ENCODE measurements at regions not wholly inside any gene's neighbourhood (a gene's known extent, or its start where the extent isn't known, plus 50 kb on each side); places are given as distances from the start of the nearest gene placed in this dataset.

DNA sequence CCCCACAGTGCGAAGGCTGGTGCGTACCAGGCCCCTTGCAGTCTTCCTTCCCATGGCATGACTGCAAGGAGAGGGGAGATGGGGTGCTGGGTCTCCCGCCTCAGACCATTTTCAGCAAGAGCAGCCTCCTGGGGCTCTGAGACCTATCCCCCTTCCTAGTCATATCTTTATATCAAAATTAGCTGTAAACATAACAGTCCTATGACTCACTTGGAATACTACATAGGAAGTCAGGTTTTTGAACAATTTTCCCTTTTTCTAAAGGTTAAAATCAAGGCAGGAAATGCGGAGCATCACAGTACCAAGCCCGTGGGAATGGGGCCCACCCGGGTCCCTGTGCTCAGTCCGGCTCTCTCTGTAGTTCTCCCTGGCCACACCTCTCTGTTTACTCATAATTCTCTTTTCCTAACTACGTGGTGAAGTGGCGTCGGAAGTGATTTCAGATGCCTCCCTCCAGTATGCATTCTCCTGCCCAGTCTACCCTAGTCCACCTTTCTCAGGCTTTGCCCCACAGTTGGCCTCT, 109.8 kb upstream of the TMEM170B start:
- no peak overlapping the region for H3K4me3 ChIP-seq (ENCODE audit: low read depth, low read length)
- peak overlapping the region; percentile 41 for H3K9ac ChIP-seq (ENCODE audit: low read length)

DNA sequence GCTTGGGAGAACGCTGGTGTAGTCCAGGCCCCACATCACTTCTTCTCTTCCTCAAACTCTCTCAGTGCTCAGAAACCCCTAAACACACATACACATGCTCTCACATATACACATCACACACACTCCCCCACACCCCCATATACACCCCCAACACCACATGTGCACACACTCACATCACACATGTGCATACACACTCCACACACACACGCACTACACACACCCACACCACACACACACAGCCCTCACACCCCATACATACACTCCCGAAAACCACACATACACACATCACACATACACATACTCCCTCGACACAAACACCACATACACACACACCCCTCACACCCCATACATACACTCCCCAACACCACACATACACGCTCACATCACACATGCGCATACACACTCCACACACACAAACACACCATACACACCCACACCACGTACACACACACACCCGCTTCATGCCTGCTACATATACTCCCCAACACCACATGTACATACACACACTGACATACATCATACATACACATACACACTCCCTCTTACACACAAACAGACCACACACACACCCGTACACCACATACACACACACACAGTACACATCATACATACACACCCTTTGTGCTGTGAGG, 110.3 kb upstream of the TMEM170B start:
- Histone ChIP-seq H3K9ac (ENCODE audit: low read length) (no peak overlapping the region), H3K9me3 (ENCODE audit: control insufficient read depth, insufficient read depth, low read depth, low read length) (no peaks in the 10 kb centered on the region)

More for the DNA sequence above, 109.8 kb upstream of the TMEM170B start:
- no peaks in the 10 kb centered on the region for H3K36me3 ChIP-seq (ENCODE audit: control insufficient read depth, insufficient read depth, low read length)
- no peaks in the 10 kb centered on the region for H3K27me3 ChIP-seq (ENCODE audit: control insufficient read depth, insufficient read depth, low read length)
- H3K27ac ChIP-seq (ENCODE audit: low read depth, low read length), result peak overlapping the region; percentile 20; the same call in 1 of the 2 replicates
- peaks cover 48% of the 10 kb centered on the region for H3K4me1 ChIP-seq (ENCODE audit: control insufficient read depth, insufficient read depth, low read length)
- no peaks in the 10 kb centered on the region for H3K9me3 ChIP-seq (ENCODE audit: control insufficient read depth, insufficient read depth, low read depth, low read length)

DNA sequence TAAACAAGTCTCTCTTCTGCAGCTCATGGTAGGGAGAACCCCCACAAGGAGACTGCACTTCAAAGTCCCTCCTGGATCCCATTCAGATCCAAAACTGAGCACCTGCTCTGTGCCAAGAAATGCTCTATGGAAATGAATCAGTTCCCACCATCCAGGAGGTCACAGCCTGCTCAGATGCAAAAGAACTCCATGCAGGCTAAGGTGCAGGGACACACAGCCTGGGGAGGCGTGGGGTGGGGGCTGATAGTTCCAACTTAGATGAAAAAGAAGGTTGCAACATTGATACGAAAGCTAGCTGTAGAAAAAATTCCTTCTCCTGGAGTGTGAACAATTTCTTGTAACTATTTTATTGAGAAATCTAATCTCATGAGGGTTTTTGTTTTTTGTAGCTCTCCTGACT, 111.0 kb upstream of the TMEM170B start:
- H3K27me3 ChIP-seq (ENCODE audit: control insufficient read depth, insufficient read depth, low read length), result no peaks in the 10 kb centered on the region
- H3K4me3 ChIP-seq (ENCODE audit: low read depth, low read length), result no peak overlapping the region
- H3K4me1 ChIP-seq (ENCODE audit: control insufficient read depth, insufficient read depth, low read length), result peaks cover 48% of the 10 kb centered on the region
- H3K36me3 ChIP-seq (ENCODE audit: control insufficient read depth, insufficient read depth, low read length), result no peaks in the 10 kb centered on the region
- no peak overlapping the region for H3K27ac ChIP-seq (ENCODE audit: low read depth, low read length)
- no peaks in the 10 kb centered on the region for H3K9me3 ChIP-seq (ENCODE audit: control insufficient read depth, insufficient read depth, low read depth, low read length)
- no peak overlapping the region for H3K9ac ChIP-seq (ENCODE audit: low read length)

More for the DNA sequence above, 110.3 kb upstream of the TMEM170B start:
- H3K36me3 ChIP-seq (ENCODE audit: control insufficient read depth, insufficient read depth, low read length), result no peaks in the 10 kb centered on the region
- no peak overlapping the region for H3K27ac ChIP-seq (ENCODE audit: low read depth, low read length)
- H3K4me1 ChIP-seq (ENCODE audit: control insufficient read depth, insufficient read depth, low read length), result peaks cover 48% of the 10 kb centered on the region
- no peak overlapping the region for H3K4me3 ChIP-seq (ENCODE audit: low read depth, low read length)
- no peaks in the 10 kb centered on the region for H3K27me3 ChIP-seq (ENCODE audit: control insufficient read depth, insufficient read depth, low read length)

DNA sequence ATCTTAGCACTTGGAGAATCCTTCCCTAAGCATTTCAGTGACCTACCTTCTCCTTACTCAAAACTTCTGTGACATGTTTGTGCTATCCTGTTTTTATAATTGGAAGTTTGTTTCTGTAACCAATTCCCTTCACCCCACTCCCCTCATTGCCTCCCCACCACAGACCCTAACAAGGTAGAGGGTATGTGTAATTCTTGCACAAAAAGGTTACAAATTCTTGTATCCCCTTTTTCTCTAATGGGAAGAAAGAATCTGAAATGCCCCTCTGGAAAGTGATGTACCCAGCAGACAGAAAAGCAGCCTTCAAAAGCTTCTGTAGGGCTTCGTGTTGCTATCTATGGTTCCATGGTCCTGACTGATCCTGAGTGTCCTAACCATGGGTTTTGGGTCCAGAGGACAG, 111.7 kb upstream of the TMEM170B start:
- Histone ChIP-seq H3K4me3 (ENCODE audit: low read depth, low read length) (no peak overlapping the region), H3K27ac (ENCODE audit: low read depth, low read length) (no peak overlapping the region), H3K9me3 (ENCODE audit: control insufficient read depth, insufficient read depth, low read depth, low read length) (no peaks in the 10 kb centered on the region), H3K9ac (ENCODE audit: low read length) (no peak overlapping the region), H3K36me3 (ENCODE audit: control insufficient read depth, insufficient read depth, low read length) (no peaks in the 10 kb centered on the region), H3K4me1 (ENCODE audit: control insufficient read depth, insufficient read depth, low read length) (peaks cover 48% of the 10 kb centered on the region), H3K27me3 (ENCODE audit: control insufficient read depth, insufficient read depth, low read length) (no peaks in the 10 kb centered on the region)

DNA sequence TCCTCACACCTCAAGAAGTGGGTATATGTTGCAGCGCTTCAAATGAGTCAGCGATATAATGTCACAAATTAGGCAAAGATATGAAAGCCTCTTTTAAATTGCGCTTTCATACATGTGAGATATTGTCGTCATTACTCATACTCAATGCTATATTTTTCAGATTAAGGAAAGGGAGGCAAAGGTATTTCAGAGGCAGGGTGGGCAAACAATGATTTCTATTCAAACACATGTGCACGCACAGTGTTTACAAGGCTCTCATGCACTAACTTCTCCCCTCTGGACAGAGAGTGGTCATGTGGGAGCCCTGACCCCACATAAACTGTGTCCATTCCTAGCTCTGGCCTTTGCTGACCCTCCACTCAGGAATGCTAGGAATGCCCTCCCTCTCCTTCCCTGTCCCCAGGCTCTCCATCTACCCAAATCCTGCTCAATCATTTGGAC, 112.1 kb upstream of the TMEM170B start:
- no peak overlapping the region for H3K4me3 ChIP-seq (ENCODE audit: low read depth, low read length)
- no peak overlapping the region for H3K9ac ChIP-seq (ENCODE audit: low read length)
- H3K4me1 ChIP-seq (ENCODE audit: control insufficient read depth, insufficient read depth, low read length), result peaks cover 48% of the 10 kb centered on the region
- H3K27ac ChIP-seq (ENCODE audit: low read depth, low read length), result no peak overlapping the region
- no peaks in the 10 kb centered on the region for H3K27me3 ChIP-seq (ENCODE audit: control insufficient read depth, insufficient read depth, low read length)
- H3K9me3 ChIP-seq (ENCODE audit: control insufficient read depth, insufficient read depth, low read depth, low read length), result no peaks in the 10 kb centered on the region
- no peaks in the 10 kb centered on the region for H3K36me3 ChIP-seq (ENCODE audit: control insufficient read depth, insufficient read depth, low read length)

DNA sequence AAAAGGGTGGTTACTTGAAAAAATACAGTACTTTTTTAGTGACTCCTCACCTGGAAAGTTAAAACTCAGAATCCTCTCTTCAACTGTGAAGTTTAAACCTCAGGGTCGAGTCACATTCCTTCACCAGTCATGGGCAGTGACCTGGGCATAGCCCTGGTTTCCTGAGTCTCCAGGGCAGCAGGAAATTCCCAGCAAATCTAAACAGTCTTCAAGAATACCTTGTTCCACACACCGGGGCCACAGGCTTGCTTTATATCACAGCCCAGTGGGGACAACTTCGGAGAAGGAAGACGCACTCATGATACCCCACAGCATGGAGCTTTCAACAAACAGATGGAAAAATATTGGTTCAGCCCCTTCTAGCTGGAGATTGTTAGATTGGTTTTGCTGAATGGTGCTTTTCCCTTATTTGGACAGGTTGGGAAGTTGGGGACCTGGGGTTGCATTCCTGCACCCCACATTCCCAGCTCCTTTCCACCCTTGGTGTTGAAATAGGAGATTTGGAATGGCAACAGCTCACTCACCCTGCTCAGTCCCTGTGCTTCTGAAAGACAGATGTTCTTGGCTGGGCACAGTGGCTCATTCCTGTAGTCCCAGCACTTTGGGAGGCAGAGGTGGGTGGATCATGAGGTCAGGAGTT, 113.0 kb upstream of the TMEM170B start:
- no peak overlapping the region for H3K4me3 ChIP-seq (ENCODE audit: low read depth, low read length)
- H3K36me3 ChIP-seq (ENCODE audit: control insufficient read depth, insufficient read depth, low read length), result no peaks in the 10 kb centered on the region
- no peaks in the 10 kb centered on the region; the same call in 1 of the 2 replicates for H3K9me3 ChIP-seq (ENCODE audit: control insufficient read depth, insufficient read depth, low read depth, low read length)
- no peaks in the 10 kb centered on the region for H3K27me3 ChIP-seq (ENCODE audit: control insufficient read depth, insufficient read depth, low read length)
- H3K4me1 ChIP-seq (ENCODE audit: control insufficient read depth, insufficient read depth, low read length), result peaks cover 41% of the 10 kb centered on the region
- H3K27ac ChIP-seq (ENCODE audit: low read depth, low read length), result no peak overlapping the region
- no peak overlapping the region for H3K9ac ChIP-seq (ENCODE audit: low read length)

DNA sequence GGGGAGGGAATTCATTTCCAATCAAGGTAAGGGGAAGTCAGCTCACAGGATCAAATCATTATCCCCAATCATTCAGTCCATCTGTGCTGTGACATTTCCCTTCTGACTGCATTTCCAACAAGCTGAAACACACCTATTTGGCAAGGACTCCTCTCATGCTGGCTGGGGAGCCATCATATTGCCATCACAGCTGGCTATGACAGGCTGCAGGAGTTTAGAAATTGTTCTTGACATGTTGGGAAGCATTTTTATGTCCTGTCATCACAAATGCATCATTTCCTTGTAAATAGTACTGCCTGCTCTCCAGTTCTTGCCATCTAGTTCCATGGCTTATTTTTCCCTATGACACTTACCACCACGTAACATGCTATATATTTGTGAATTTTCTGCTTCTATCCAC, 113.9 kb upstream of the TMEM170B start:
- Histone ChIP-seq H3K9me3 (ENCODE audit: control insufficient read depth, insufficient read depth, low read depth, low read length) (no peaks in the 10 kb centered on the region; the same call in none of the 2 replicates), H3K27ac (ENCODE audit: low read depth, low read length) (no peak overlapping the region)

DNA sequence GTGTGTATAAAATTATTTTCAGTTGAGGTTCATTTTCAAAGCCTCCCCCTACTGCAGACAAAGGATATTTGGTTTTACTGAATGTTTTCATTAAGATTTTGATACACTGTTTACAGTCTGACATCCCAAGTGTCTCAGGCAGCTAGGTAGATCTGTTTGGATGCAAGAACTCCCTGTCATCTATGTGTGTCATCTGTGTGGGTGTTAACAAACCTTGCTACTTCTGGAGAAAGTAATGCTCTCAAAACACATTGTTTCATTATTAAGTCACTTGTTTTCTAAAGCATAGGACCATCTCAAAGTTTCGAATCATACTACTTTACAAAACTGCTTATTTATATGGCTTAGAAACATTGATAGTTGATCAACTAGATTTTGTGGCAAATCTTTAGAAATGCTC, 114.5 kb upstream of the TMEM170B start:
- no peaks in the 10 kb centered on the region for H3K27me3 ChIP-seq (ENCODE audit: control insufficient read depth, insufficient read depth, low read length)
- H3K9me3 ChIP-seq (ENCODE audit: control insufficient read depth, insufficient read depth, low read depth, low read length), result no peaks in the 10 kb centered on the region; the same call in none of the 2 replicates
- no peak overlapping the region for H3K9ac ChIP-seq (ENCODE audit: low read length)
- H3K4me3 ChIP-seq (ENCODE audit: low read depth, low read length), result no peak overlapping the region
- H3K36me3 ChIP-seq (ENCODE audit: control insufficient read depth, insufficient read depth, low read length), result no peaks in the 10 kb centered on the region
- no peak overlapping the region for H3K27ac ChIP-seq (ENCODE audit: low read depth, low read length)
- H3K4me1 ChIP-seq (ENCODE audit: control insufficient read depth, insufficient read depth, low read length), result peaks cover 26% of the 10 kb centered on the region

More for the DNA sequence above, 113.9 kb upstream of the TMEM170B start:
- Histone ChIP-seq H3K4me3 (ENCODE audit: low read depth, low read length) (no peak overlapping the region), H3K36me3 (ENCODE audit: control insufficient read depth, insufficient read depth, low read length) (no peaks in the 10 kb centered on the region), H3K9ac (ENCODE audit: low read length) (no peak overlapping the region), H3K4me1 (ENCODE audit: control insufficient read depth, insufficient read depth, low read length) (peaks cover 32% of the 10 kb centered on the region), H3K27me3 (ENCODE audit: control insufficient read depth, insufficient read depth, low read length) (no peaks in the 10 kb centered on the region)

DNA sequence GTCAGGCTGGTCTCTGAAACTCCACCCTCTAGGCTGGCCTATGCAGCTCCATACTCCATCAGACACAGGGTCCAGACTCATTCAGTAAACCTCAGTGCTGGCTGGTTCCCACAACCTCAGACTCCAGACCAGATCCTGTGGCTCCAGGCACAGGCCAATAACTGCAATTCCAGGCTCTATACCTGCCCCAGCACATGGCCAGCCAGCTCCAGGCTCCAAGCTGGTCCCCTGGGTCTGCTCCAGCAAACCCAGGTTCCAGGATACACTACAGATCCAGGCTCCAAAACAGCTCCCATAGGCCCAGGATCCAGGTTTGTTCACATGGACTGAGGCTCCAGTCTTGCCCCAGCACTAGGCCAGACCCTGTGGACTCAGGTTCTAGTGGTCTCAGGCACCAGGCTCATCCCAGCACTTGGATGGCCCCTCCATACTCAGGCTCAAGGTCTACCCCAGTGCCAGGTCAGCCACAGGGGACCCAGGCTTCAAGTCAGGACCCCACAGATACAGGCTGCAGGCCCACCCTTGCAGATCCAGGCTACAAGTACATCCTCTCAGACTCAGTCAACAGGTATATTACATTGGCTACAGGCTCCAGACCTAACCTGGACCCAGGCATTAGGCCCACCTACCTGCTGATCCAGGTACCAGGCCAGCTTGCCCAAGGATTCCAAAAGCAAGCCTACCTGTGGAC, 117.6 kb upstream of the TMEM170B start:
- peaks cover 4% of the 10 kb centered on the region; the same call in 1 of the 2 replicates for H3K4me1 ChIP-seq (ENCODE audit: control insufficient read depth, insufficient read depth, low read length)
- H3K4me3 ChIP-seq (ENCODE audit: low read depth, low read length), result no peak overlapping the region
- no peak overlapping the region for H3K9ac ChIP-seq (ENCODE audit: low read length)
- H3K9me3 ChIP-seq (ENCODE audit: control insufficient read depth, insufficient read depth, low read depth, low read length), result peaks cover 11% of the 10 kb centered on the region
- no peaks in the 10 kb centered on the region for H3K27me3 ChIP-seq (ENCODE audit: control insufficient read depth, insufficient read depth, low read length)
- H3K27ac ChIP-seq (ENCODE audit: low read depth, low read length), result no peak overlapping the region
- no peaks in the 10 kb centered on the region for H3K36me3 ChIP-seq (ENCODE audit: control insufficient read depth, insufficient read depth, low read length)

DNA sequence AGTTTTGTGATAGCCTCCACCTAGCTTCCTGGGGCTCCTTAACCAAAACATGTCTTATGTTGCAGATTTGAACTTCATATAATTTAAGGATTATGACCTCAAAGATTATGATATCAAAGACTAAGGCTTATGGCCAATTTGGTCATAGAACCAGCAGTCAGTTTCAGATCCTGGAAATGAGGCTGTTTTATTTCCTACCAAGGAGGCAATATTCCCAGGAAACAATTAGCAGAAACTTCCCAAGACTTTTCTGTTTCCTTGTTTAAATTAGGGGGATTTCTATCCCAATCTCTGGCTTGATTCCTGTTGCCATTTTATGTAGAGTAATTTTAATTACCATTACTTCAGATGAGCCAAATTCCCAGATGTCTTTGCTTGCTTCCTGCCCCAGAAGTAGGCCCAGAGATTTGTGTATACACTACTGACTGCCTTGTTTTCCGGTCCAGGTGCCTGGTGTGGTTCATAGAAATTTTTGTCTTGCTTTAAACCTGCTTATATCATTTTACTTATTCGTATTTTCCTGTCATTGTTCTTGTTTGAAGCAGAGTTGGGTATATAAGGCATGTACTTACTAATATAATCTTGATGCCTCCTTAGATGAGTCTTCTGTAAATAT, 119.2 kb upstream of the TMEM170B start:
- Histone ChIP-seq H3K36me3 (ENCODE audit: control insufficient read depth, insufficient read depth, low read length) (no peaks in the 10 kb centered on the region), H3K4me3 (ENCODE audit: low read depth, low read length) (no peak overlapping the region), H3K9me3 (ENCODE audit: control insufficient read depth, insufficient read depth, low read depth, low read length) (peaks cover 11% of the 10 kb centered on the region), H3K27me3 (ENCODE audit: control insufficient read depth, insufficient read depth, low read length) (no peaks in the 10 kb centered on the region), H3K9ac (ENCODE audit: low read length) (no peak overlapping the region), H3K27ac (ENCODE audit: low read depth, low read length) (no peak overlapping the region), H3K4me1 (ENCODE audit: control insufficient read depth, insufficient read depth, low read length) (0 out of 2 replicates have a peak, but pooled peaks cover 8% of the 10 kb centered on the region)
